ENCODE measurements at regions not wholly inside any gene's neighbourhood (a gene's known extent, or its start where the extent isn't known, plus 50 kb on each side); places are given as distances from the start of the nearest gene placed in this dataset.
"Not testable (repeated sequence)": the region's sequence is repeated elsewhere in the genome, so short reads cannot be mapped to it uniquely, and the experiment has no call there.

- DNase-seq: no peak
Measured at GRCh38 chr10:23755556-23755955, 316.7 kb downstream of the OTUD1 start.

GRCh38 chr10:23768281-23768680, 329.4 kb downstream of the OTUD1 start:
- DNase-seq: no peak

DNA sequence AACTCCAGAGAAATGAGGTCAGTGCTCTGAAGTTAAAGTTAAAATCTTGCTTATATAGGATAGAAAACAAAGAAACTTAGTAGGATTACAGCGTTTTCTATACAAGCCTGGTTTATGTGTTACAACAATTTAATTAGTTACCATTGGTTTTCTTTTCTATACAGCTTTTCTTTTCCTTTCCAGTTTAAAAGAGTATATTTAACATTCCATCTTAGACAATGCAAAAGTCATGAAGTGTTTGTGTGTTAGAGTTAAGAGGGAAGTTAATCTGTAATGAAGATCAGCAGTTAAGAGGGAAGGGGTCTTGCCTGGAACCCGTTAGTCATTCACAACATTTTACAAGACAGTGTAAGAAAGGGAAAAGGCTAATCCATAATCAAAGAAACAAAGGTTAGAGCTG, 338.3 kb downstream of the OTUD1 start:
- no peak for DNase-seq

- DNase-seq: no peak
Measured at GRCh38 chr10:23779301-23779700, 340.4 kb downstream of the OTUD1 start.

DNA sequence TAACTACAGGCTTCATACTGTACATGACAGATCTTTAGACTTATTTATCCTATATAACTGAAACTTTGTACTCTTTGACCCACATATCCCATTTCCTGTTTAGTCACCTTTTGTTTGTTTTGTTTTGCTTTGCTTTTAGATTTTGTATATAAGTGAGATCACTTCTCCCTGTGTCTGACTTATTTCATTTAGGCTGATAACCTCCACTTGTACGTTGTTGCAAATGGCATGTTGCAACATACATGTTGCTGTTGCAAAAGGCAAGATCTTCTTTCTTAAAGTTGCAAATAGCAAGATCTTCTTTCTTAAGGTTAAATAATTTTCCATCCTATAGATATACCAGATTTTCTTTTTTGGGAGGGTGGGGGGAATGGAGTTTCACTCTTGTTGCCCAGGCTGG, 341.5 kb downstream of the OTUD1 start:
- DNase-seq: no peak

DNA sequence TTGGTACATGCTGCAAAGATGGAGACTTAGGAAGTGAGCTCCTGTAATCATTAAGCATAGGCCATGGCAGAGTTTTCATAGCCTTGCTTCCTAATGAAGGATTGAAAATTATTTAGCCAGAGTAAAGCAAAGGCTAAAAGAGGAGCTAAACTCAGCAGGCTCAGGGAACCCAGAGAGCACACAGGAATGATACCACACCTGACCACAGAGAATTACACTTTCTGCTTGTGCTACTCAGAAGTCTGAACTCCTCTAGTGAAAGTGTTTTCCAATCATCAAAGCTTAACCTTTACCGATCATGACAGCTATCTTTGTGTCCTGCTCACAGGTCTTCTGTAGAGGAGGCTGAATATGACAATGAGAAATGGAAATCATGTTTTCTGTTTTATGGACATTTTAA, 347.7 kb downstream of the OTUD1 start:
- no peak for DNase-seq

DNA sequence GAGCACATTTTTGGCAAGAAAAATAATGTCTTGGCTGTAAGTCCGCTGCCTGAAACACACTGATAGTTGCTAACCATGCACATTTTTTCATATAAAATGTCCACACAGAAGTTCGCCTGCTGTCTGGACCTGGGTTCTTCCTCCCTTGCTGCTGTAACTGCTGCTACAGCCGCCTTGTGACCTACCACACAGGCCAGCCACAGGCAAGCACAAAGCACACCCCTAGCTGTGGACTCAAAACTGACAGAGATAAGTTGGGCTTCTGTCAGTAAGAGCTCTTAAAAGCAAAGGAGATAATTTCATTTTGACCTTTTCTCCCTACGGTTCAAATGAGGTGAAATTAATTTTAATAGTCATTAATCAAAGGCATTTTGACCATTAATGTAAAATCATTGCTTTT, 354.7 kb downstream of the OTUD1 start:
- no peak for DNase-seq

DNA sequence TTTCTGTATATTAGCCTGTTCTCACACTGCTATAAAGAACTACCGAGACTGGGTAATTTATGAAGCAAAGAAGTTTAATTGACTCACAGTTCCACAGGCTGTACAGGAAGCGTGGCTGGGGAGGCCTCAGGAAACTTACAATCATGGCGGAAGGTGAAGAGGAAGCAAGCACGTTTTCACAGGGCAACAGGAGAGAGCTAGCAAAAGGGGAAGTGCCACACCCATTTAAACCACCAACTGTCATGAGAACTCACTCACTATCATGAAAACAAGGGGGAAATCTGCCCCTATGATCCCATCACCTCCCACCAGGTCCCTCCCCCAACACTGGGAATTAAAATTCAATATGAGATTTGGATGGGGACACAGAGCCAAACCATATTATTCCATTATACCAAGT, 358.6 kb downstream of the OTUD1 start:
- DNase-seq: peak in 1 of 5 experiments; percentile 5

DNA sequence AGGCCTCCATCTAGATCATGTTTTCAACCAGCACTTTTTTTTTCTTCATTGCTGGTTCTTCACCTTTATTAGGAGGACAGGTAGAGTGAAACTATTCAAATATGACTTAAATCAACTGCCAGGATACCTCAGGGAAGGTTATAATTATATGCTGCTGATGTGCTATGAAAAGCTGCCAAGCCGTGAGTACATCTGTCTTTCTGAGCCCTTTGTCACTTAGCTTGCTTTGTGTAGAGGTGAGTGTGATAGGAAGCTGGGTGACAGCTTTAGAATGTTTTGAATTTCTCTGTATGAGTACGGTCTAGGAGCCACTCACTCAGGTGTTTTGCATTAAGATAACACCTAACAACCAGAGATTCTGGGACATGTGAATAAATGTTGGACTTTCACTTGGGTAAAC, 365.2 kb downstream of the OTUD1 start:
- DNase-seq: no peak

GRCh38 chr10:23813687-23814086, 374.8 kb downstream of the OTUD1 start:
- DNase-seq: no peak

GRCh38 chr10:23818484-23818883, 379.6 kb downstream of the OTUD1 start:
- DNase-seq: no peak

DNA sequence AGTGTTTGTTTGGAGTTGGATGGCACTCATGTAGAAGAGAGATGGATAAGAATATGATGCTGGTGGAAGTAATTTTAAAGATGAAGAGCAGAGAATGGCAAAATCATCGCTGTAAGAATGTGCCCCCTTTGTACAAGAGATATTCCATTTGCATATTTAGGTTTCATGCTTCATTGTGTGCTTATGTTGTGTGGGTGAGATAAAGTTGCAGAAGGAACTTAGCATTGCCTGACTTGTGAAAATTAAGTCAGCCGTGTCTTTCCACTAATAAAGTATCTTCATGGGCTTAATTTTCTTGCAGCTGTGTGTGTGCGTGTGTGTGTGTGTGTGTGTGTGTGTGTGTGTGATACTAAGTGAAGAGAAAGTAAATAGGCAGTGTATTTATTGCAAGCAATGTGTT, 381.9 kb downstream of the OTUD1 start:
- no peak for DNase-seq

GRCh38 chr10:23824822-23825221, 384.1 kb upstream of the KIAA1217 start:
- DNase-seq: no peak

GRCh38 chr10:23826421-23826820, 382.5 kb upstream of the KIAA1217 start:
- peak in 1 of 5 experiments; percentile 4 for DNase-seq

GRCh38 chr10:23829556-23829955, 379.4 kb upstream of the KIAA1217 start:
- DNase-seq: no peak

DNA sequence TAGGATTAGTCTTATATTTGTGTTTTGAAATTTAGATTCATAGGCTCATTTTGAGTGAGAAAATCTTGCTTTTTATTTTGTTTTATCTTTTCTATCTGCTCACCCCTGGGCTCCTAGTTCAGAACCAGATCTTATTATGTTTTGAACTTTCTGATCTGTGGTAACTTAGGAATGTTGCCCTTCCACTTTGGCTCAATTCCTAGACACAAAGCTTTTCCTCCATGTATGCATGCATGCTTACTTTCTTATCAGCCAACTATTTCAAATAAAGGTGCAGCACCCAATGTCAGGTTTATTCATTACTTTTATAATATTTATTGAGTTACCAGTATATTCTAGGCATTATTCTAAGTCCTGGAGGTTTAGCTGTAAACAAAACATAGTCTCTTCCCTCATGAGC, 374.8 kb upstream of the KIAA1217 start:
- no peak for DNase-seq

GRCh38 chr10:23850631-23851030, 358.3 kb upstream of the KIAA1217 start:
- DNase-seq: no peak

GRCh38 chr10:23859598-23859997, 349.3 kb upstream of the KIAA1217 start:
- no peak for DNase-seq

GRCh38 chr10:23864631-23865147, 344.2 kb upstream of the KIAA1217 start:
- no peak for DNase-seq

GRCh38 chr10:23866985-23867384, 342.0 kb upstream of the KIAA1217 start:
- not testable (repeated sequence) for DNase-seq

DNA sequence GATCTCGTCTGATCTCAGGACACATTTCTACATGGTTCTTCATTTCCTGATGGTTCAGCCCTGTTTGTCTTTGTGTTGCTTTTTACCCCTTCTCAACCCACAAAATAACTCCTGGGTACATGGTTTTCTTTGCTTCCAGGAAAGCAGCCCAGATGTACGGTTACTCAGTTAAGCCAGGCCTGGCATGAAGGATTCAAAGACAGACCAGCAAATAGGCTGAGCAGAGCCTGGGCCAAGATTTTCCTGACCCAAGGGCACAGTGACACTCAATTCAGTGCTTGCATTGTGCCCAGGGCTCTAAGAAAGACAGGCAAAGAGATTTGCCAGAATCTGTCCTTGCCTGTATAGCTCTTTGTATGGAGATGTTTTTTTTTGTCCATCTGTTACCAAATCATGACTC, 340.8 kb upstream of the KIAA1217 start:
- no peak for DNase-seq

DNA sequence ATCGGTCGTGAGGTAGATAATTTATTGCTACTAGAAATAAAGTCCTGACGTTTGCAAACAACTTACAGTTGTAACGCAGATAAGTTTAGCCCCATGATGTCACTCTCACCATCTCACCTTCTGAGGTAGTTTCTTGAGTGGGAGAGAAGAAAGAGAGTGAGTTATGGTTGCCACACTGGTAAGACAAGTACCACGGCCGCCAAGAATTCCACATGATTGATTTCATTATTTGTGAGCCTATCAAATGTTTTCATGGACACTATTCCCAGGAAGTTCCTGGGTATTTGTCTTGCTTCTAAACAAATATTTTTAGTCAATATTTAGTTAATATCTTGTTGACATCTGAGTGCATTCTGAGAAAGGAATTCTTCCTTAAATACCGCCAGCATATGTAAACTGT, 339.4 kb upstream of the KIAA1217 start:
- DNase-seq: no peak

- DNase-seq: no peak
Measured at GRCh38 chr10:23869996-23870395, 338.9 kb upstream of the KIAA1217 start.

GRCh38 chr10:23870651-23871610, 338.0 kb upstream of the KIAA1217 start:
- DNase-seq: no peak
